Body of pancreas (tissue), 4 donors: ENCODE measurements at regions not wholly inside any gene's neighbourhood (a gene's known extent, or its start where the extent isn't known, plus 50 kb on each side); places are given as distances from the start of the nearest gene placed in this dataset.

ENCODE experiments used
- POLR2A ChIP-seq, 3 donors: fragments of 450-650 bp; IDR thresholded peaks; one replicate each; pipeline ENCODE4 v1.6.1; 2016; ENCODE audit warnings: antibody characterized with exemption in 3 of 3, mild to moderate bottlenecking in 2 of 3
- TF ChIP-seq, protein P1 (sequence below), 7 experiments: fragments of 450-650 bp in 4 of 7; fragments of 200-600 bp in 3 of 7; sonication (generic) in 3 of 7; IDR thresholded peaks; one replicate each; pipeline ENCODE4 v1.5.1; 2016 to 2019; ENCODE audit warnings: antibody characterized with exemption in 7 of 7

GRCh38 chr14:63788011-63788933, 60.4 kb upstream of the SGPP1 start:
- TF ChIP-seq, protein P1, sequence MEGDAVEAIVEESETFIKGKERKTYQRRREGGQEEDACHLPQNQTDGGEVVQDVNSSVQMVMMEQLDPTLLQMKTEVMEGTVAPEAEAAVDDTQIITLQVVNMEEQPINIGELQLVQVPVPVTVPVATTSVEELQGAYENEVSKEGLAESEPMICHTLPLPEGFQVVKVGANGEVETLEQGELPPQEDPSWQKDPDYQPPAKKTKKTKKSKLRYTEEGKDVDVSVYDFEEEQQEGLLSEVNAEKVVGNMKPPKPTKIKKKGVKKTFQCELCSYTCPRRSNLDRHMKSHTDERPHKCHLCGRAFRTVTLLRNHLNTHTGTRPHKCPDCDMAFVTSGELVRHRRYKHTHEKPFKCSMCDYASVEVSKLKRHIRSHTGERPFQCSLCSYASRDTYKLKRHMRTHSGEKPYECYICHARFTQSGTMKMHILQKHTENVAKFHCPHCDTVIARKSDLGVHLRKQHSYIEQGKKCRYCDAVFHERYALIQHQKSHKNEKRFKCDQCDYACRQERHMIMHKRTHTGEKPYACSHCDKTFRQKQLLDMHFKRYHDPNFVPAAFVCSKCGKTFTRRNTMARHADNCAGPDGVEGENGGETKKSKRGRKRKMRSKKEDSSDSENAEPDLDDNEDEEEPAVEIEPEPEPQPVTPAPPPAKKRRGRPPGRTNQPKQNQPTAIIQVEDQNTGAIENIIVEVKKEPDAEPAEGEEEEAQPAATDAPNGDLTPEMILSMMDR (IDR thresholded peaks at IDR 0.05): no peak
- TF ChIP-seq POLR2A (IDR thresholded peaks at IDR 0.05): no peak
